ENCODE measurements at regions not wholly inside any gene's neighbourhood (a gene's known extent, or its start where the extent isn't known, plus 50 kb on each side); places are given as distances from the start of the nearest gene placed in this dataset.

GRCh38 chr16:9169094-9169493 is 77.7 kb downstream of the HAPSTR1 start:
- WGBS, 2 experiments (ENCODE audit: low coverage in 1 of 2, low lambda C conversion rate in 2 of 2, missing lambda C conversion rate in 2 of 2) = 82% methylated on average over 7 of the region's 7 CpGs
- Histone ChIP-seq H3K9me3 (ENCODE audit: low read depth) (no peaks in the 10 kb centered on the region), H3K4me3 (no peak overlapping the region), H3K9me2 (ENCODE audit: insufficient read depth) (no peaks in the 10 kb centered on the region), H4K20me1 (ENCODE audit: insufficient read depth) (no peaks in the 10 kb centered on the region), H3K4me1 (ENCODE audit: insufficient read depth) (no peaks in the 10 kb centered on the region), H3K79me2 (ENCODE audit: insufficient read depth) (no peaks in the 10 kb centered on the region), H3K27me3 (replicated peaks; ENCODE audit: insufficient read depth) (no peaks in the 10 kb centered on the region), H3K9ac (no peak overlapping the region), H2AFZ (no peak overlapping the region), H3K4me2 (ENCODE audit: unreplicated experiment) (no peak overlapping the region), H3K36me3 (ENCODE audit: low read depth) (no peaks in the 10 kb centered on the region), H3K27ac (no peak overlapping the region), H3F3A (ENCODE audit: insufficient read depth) (no peaks in the 10 kb centered on the region)
- no peak for DNase-seq
- in situ Hi-C loops (cut with MboI) = no loop called here
- TF ChIP-seq EZH2 (IDR thresholded peaks at IDR 0.05; ENCODE audit: insufficient read depth, poor library complexity, severe bottlenecking) (no peak), EZH2phosphoT487 (IDR thresholded peaks at IDR 0.05; ENCODE audit: insufficient read depth, low read depth) (no peak)

DNA sequence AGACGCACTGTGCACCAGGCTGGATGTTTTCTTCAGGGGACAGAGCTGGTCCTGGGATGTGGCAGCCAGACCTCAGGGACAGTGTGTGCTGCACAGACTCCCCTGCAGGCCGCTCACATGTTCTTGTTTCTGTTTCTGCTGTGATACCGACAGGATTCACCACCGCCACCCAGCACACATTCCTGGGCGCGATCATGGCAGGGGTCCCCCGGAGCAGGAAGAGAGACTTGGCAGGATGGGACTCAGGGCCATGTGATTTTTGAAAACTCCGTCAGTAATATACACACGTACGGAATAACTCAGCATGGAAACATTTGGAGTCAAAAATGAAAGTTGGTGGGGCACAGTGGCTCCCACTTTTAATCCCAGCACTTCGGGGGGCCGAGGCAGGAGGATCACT is 79.0 kb downstream of the HAPSTR1 start:
- TF ChIP-seq EZH2 (IDR thresholded peaks at IDR 0.05; ENCODE audit: insufficient read depth, poor library complexity, severe bottlenecking) (no peak), EZH2phosphoT487 (IDR thresholded peaks at IDR 0.05; ENCODE audit: insufficient read depth, low read depth) (no peak)
- Histone ChIP-seq H4K20me1 (ENCODE audit: insufficient read depth) (no peaks in the 10 kb centered on the region), H3K79me2 (ENCODE audit: insufficient read depth) (no peaks in the 10 kb centered on the region), H3K9ac (no peak overlapping the region; the same call in 1 of the 2 replicates), H3K4me2 (ENCODE audit: unreplicated experiment) (peak overlapping the region; percentile 65), H3K27ac (no peak overlapping the region), H3K4me1 (ENCODE audit: insufficient read depth) (no peaks in the 10 kb centered on the region), H3K4me3 (peak overlapping the region; percentile 53), H3K9me2 (ENCODE audit: insufficient read depth) (no peaks in the 10 kb centered on the region), H2AFZ (peak overlapping the region; percentile 61), H3K9me3 (ENCODE audit: low read depth) (no peaks in the 10 kb centered on the region), H3F3A (ENCODE audit: insufficient read depth) (no peaks in the 10 kb centered on the region), H3K27me3 (replicated peaks; ENCODE audit: insufficient read depth) (no peaks in the 10 kb centered on the region), H3K36me3 (ENCODE audit: low read depth) (no peaks in the 10 kb centered on the region)
- DNase-seq = peak; percentile 14
- WGBS, 2 experiments (ENCODE audit: low coverage in 1 of 2, low lambda C conversion rate in 2 of 2, missing lambda C conversion rate in 2 of 2) = 11 to 13% methylated on average over 12 of the region's 12 CpGs
- in situ Hi-C loops (cut with MboI) = no loop called here

GRCh38 chr16:9176547-9177418 is 85.3 kb downstream of the HAPSTR1 start:
- no peak overlapping the region for H3K4me2 ChIP-seq (ENCODE audit: unreplicated experiment)
- no peaks in the 10 kb centered on the region for H3K79me2 ChIP-seq (ENCODE audit: insufficient read depth)
- H4K20me1 ChIP-seq (ENCODE audit: insufficient read depth) = no peaks in the 10 kb centered on the region
- no peaks in the 10 kb centered on the region for H3K9me2 ChIP-seq (ENCODE audit: insufficient read depth)
- no peak overlapping the region for H3K27ac ChIP-seq
- no peaks in the 10 kb centered on the region for H3K27me3 ChIP-seq (replicated peaks; ENCODE audit: insufficient read depth)
- H3K4me3 ChIP-seq = no peak overlapping the region
- H3F3A ChIP-seq (ENCODE audit: insufficient read depth) = no peaks in the 10 kb centered on the region
- in situ Hi-C loops (cut with MboI) = no loop called here
- no peak overlapping the region for H2AFZ ChIP-seq
- TF ChIP-seq EZH2 (IDR thresholded peaks at IDR 0.05; ENCODE audit: insufficient read depth, poor library complexity, severe bottlenecking) = no peak
- TF ChIP-seq EZH2phosphoT487 (IDR thresholded peaks at IDR 0.05; ENCODE audit: insufficient read depth, low read depth) = no peak
- H3K9me3 ChIP-seq (ENCODE audit: low read depth) = no peaks in the 10 kb centered on the region
- no peaks in the 10 kb centered on the region for H3K4me1 ChIP-seq (ENCODE audit: insufficient read depth)
- H3K36me3 ChIP-seq (ENCODE audit: low read depth) = no peaks in the 10 kb centered on the region
- H3K9ac ChIP-seq = no peak overlapping the region
- 28 to 31% methylated on average over 9 of the region's 9 CpGs for WGBS, 2 experiments (ENCODE audit: low coverage in 1 of 2, low lambda C conversion rate in 2 of 2, missing lambda C conversion rate in 2 of 2)
- no peak for DNase-seq

GRCh38 chr16:9177861-9178260 is 86.4 kb downstream of the HAPSTR1 start:
- Histone ChIP-seq H3K27ac (no peak overlapping the region), H3K9me2 (ENCODE audit: insufficient read depth) (no peaks in the 10 kb centered on the region), H3K4me1 (ENCODE audit: insufficient read depth) (no peaks in the 10 kb centered on the region), H2AFZ (no peak overlapping the region), H3K9ac (no peak overlapping the region), H3K4me2 (ENCODE audit: unreplicated experiment) (no peak overlapping the region), H3K27me3 (replicated peaks; ENCODE audit: insufficient read depth) (no peaks in the 10 kb centered on the region), H3F3A (ENCODE audit: insufficient read depth) (no peaks in the 10 kb centered on the region), H3K4me3 (no peak overlapping the region), H3K9me3 (ENCODE audit: low read depth) (no peaks in the 10 kb centered on the region), H3K79me2 (ENCODE audit: insufficient read depth) (no peaks in the 10 kb centered on the region), H3K36me3 (ENCODE audit: low read depth) (no peaks in the 10 kb centered on the region), H4K20me1 (ENCODE audit: insufficient read depth) (no peaks in the 10 kb centered on the region)
- TF ChIP-seq EZH2 (IDR thresholded peaks at IDR 0.05; ENCODE audit: insufficient read depth, poor library complexity, severe bottlenecking) (no peak), EZH2phosphoT487 (IDR thresholded peaks at IDR 0.05; ENCODE audit: insufficient read depth, low read depth) (no peak)
- WGBS, 2 experiments (ENCODE audit: low coverage in 1 of 2, low lambda C conversion rate in 2 of 2, missing lambda C conversion rate in 2 of 2) = 58 to 63% methylated on average over 6 of the region's 6 CpGs
- in situ Hi-C loops (cut with MboI) = no loop called here
- no peak for DNase-seq
